WI38 (cell line): ENCODE measurements at regions not wholly inside any gene's neighbourhood (a gene's known extent, or its start where the extent isn't known, plus 50 kb on each side); places are given as distances from the start of the nearest gene placed in this dataset.

Experiments
- H3K4me3 ChIP-seq: 2 replicates; pipeline ENCODE4 v1.5.1; 2011; ENCODE audit warnings: low read depth, mild to moderate bottlenecking, control low read depth, low read length
- TF ChIP-seq, protein P1 (sequence below): IDR thresholded peaks from 2 replicates; pipeline ENCODE4 v1.5.1; 2012; ENCODE audit warnings: low read depth, mild to moderate bottlenecking, control low read depth, low read length

DNA sequence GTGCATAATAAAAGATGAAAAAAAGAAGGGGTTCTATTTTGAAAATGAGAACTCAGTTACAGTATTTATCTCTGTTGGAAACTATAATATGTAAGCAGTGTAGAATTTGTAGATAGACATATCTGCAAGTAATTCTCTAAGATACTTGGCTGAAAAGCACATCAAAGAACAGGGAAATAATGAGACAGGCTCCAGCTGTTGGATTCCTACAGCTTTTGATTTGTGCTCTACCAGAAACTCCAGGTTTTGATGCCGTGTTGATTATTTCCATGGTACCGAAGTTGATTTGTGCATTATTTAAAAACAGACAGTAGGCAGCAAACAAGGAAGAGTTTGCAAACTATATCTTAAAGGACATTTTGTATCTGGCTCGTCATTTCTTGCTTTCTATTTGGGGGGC lies 2098.7 kb upstream of the WWC1 start:
- no peak overlapping the region for H3K4me3 ChIP-seq
- TF ChIP-seq, protein P1, sequence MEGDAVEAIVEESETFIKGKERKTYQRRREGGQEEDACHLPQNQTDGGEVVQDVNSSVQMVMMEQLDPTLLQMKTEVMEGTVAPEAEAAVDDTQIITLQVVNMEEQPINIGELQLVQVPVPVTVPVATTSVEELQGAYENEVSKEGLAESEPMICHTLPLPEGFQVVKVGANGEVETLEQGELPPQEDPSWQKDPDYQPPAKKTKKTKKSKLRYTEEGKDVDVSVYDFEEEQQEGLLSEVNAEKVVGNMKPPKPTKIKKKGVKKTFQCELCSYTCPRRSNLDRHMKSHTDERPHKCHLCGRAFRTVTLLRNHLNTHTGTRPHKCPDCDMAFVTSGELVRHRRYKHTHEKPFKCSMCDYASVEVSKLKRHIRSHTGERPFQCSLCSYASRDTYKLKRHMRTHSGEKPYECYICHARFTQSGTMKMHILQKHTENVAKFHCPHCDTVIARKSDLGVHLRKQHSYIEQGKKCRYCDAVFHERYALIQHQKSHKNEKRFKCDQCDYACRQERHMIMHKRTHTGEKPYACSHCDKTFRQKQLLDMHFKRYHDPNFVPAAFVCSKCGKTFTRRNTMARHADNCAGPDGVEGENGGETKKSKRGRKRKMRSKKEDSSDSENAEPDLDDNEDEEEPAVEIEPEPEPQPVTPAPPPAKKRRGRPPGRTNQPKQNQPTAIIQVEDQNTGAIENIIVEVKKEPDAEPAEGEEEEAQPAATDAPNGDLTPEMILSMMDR: no peak

- TF ChIP-seq, protein P1: no peak
- H3K4me3 ChIP-seq: no peak overlapping the region
These were observed 2095.5 kb upstream of the WWC1 start for GRCh38 chr5:166195981-166196380.

DNA sequence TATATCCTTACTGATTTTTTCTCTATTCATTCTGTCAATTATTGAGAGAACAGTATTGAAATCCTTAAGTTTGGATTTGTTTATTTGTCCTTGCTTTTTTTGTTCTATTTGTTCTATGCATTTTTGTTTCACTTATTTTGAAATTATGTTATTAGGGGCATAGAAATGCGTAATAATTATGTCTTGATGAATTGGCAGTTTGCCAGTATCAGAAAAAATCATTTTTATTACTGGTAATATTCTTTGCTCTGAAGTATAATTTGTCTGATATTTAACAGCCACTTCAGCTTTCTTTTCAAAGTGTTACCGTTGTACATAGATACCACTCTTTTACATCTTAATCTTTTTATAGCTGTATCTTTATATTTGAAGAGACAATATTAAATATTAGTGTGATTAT lies 2090.9 kb upstream of the WWC1 start:
- TF ChIP-seq, protein P1: no peak
- H3K4me3 ChIP-seq: no peak overlapping the region

DNA sequence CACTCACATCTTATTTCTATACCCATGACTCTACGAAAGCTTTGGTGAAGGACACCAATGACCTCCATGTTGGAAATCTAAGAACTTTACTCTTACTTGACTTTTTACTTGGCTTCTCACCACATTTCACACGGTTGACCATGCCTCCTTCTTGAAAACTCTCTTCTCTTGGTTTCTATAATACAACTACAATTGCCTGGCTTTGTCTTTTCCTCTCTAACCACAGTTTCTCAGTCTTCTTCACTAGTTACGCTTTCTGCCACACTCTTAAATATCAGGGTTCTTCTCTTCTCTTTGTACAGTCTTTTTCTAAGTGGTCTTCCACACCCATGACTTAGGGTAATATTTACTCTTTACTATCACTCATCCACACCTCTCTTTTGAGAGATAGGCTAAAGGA lies 2079.8 kb upstream of the WWC1 start:
- no peak overlapping the region for H3K4me3 ChIP-seq
- TF ChIP-seq, protein P1: no peak

DNA sequence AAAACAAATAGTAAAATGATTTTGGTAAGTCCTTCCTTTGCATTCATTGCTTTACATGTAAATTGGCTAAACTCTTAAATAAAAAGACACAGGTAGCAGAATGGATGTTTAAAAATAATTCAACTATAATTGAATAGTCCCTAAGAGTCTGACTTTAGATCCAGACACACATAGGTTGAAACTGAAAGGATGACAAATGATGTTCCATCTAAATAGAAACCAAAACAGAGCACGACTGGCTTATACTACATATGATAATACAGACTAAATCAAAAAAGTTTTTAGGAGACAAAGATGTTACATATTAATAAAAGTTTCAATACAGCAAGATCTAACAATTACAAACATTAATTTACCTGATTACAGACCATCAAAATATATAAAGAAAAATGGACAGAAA lies 2055.1 kb upstream of the WWC1 start:
- TF ChIP-seq, protein P1: no peak
- no peak overlapping the region for H3K4me3 ChIP-seq

- no peak overlapping the region for H3K4me3 ChIP-seq
- TF ChIP-seq, protein P1: no peak
These were observed 2050.7 kb upstream of the WWC1 start for GRCh38 chr5:166240705-166241104.

- H3K4me3 ChIP-seq: no peak overlapping the region
- TF ChIP-seq, protein P1: no peak
These were observed 2045.9 kb upstream of the WWC1 start for GRCh38 chr5:166245556-166245955.

DNA sequence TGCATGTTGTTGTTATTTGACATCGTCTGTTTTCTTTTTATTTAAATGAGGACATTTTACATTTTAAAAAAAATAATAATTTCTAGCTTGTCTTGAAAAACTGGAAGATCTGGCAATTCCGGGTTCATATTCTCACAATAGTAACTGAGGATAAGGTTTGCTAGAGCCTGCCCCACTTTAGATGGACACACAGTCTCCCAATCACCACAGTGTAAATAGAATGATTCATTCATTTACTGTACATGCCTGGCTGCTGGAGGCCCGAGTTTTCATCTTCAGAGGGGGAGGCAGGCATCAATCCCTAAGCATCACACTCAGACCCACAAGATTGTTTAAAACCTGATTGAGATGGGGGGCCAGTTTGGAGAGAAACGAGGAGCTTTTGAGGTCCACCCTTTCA lies 2039.7 kb upstream of the WWC1 start:
- TF ChIP-seq, protein P1: no peak
- no peak overlapping the region for H3K4me3 ChIP-seq
